Erythroblast (primary cell): ENCODE measurements at regions not wholly inside any gene's neighbourhood (a gene's known extent, or its start where the extent isn't known, plus 50 kb on each side); places are given as distances from the start of the nearest gene placed in this dataset.

Source experiments
- GATA1 ChIP-seq: IDR thresholded peaks from 2 replicates; pipeline ENCODE4 v1.6.1; 2011; ENCODE audit warnings: low read depth, mild to moderate bottlenecking, control low read depth, low read length, moderate library complexity
- POLR2A ChIP-seq: IDR thresholded peaks from 2 replicates; pipeline ENCODE4 v1.6.1; 2011; ENCODE audit warnings: mild to moderate bottlenecking, low read length

DNA sequence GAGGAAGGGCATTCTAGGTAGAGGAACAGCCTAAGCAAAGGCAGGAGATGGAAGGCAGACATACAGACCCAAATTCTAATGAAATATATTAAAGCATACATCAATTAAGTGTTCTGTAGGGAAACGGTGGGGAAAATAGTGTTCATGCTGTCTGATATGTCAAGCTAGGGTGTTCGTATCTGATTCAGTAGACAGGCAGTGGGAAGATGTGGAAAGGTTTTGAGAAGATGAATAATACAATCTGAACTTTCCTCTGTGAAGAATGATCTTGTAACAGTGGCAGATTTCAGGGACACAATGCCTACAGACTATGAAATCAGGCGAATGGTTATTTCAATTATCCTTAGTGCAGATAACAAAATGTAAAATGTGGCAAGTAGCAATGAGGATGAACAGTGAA is 594.2 kb downstream of the KCTD12 start:
- no peak for TF ChIP-seq POLR2A
- TF ChIP-seq GATA1 = no peak
